H1 (cell line): ENCODE measurements at regions not wholly inside any gene's neighbourhood (a gene's known extent, or its start where the extent isn't known, plus 50 kb on each side); places are given as distances from the start of the nearest gene placed in this dataset.

Source experiments
- CTCF ChIA-PET: fragments of 300-600 bp; sonication (Branson Sonifier 250); formaldehyde crosslinking; loops from one replicate; lab custom pipeline; 2021; ENCODE audit not compliant: partially characterized antibody; lab: Charles Lee
- POLR2A ChIA-PET: fragments of 300-600 bp; sonication (Branson Sonifier 250); formaldehyde crosslinking; loops from one replicate; lab custom pipeline; 2021; ENCODE audit warnings: inconsistent platforms; ENCODE audit not compliant: partially characterized antibody; lab: Charles Lee
- DNase-seq, 2 experiments: peaks; one replicate each; pipeline versions ENCODE4 v3.0.0 to v3.0.0-alpha.2; 2010 to 2022; ENCODE audit warnings: low spot score in 2 of 2, low read depth in 1 of 2, mixed read lengths in 1 of 2
- FAIRE-seq: peaks from 2 replicates; lab custom pipeline; 2011; peaks lifted over from hg19 to GRCh38; lab: Jason Lieb, UNC
- H2AFZ ChIP-seq: 2 replicates; pipeline ENCODE4 v1.8.1; 2012; ENCODE audit warnings: low read length, inconsistent platforms
- H2AK5ac ChIP-seq: 2 replicates; pipeline ENCODE4 v1.6.1; 2013; ENCODE audit warnings: low read depth, low read length
- H2BK120ac ChIP-seq: replicated peaks from 2 replicates; pipeline ENCODE3; 2013; ENCODE audit warnings: low read depth, low read length, inconsistent platforms
- H2BK12ac ChIP-seq: 2 replicates; pipeline ENCODE4 v1.6.1; 2013; ENCODE audit warnings: low read depth, low read length
- H2BK15ac ChIP-seq: 2 replicates; pipeline ENCODE4 v1.6.1; 2013; ENCODE audit warnings: low read length
- H2BK20ac ChIP-seq: 2 replicates; pipeline ENCODE4 v1.6.1; 2013; ENCODE audit warnings: low read length
- H2BK5ac ChIP-seq: 2 replicates; pipeline ENCODE4 v1.6.1; 2013; ENCODE audit warnings: low read depth, low read length
- H3K14ac ChIP-seq: 2 replicates; pipeline ENCODE4 v1.6.1; 2013; ENCODE audit warnings: inconsistent platforms; ENCODE audit not compliant: insufficient read length
- H3K18ac ChIP-seq: 2 replicates; pipeline ENCODE4 v1.6.1; 2013; ENCODE audit warnings: low read length; ENCODE audit errors: extremely low read depth
- H3K23ac ChIP-seq: 2 replicates; pipeline ENCODE4 v1.6.1; 2013; ENCODE audit warnings: inconsistent platforms; ENCODE audit not compliant: insufficient read length
- H3K23me2 ChIP-seq: 2 replicates; pipeline ENCODE4 v1.6.1; 2013; ENCODE audit warnings: low read depth, low read length
- H3K27ac ChIP-seq: 2 replicates; pipeline ENCODE4 v1.6.1; 2011; ENCODE audit warnings: low read depth, low read length, inconsistent platforms
- H3K27me3 ChIP-seq, 4 experiments: replicated peaks in 1 of 4; 1 replicate in 1 of 4; 2 replicates in 3 of 4; pipeline versions ENCODE4 v1.6.1 to v1.8.1; 2011 to 2013; ENCODE audit warnings: low read length in 3 of 4, mild to moderate bottlenecking in 3 of 4, inconsistent platforms in 2 of 4, mixed read lengths in 2 of 4, moderate library complexity in 1 of 4; ENCODE audit not compliant: control insufficient read depth in 3 of 4, insufficient read depth in 3 of 4; ENCODE audit errors: extremely low read depth in 1 of 4
- H3K36me3 ChIP-seq, 4 experiments: 2 replicates each; pipeline versions ENCODE4 v1.6.1 to v1.8.1; 2011 to 2013; ENCODE audit warnings: mild to moderate bottlenecking in 4 of 4, low read length in 3 of 4, moderate library complexity in 2 of 4, control low read depth in 1 of 4, inconsistent platforms in 1 of 4; ENCODE audit not compliant: insufficient read depth in 4 of 4, control insufficient read depth in 2 of 4
- H3K4ac ChIP-seq: replicated peaks from 2 replicates; pipeline ENCODE3; 2013; ENCODE audit warnings: low read length, low read depth, mixed read lengths, inconsistent platforms; ENCODE audit not compliant: insufficient read length
- H3K4me1 ChIP-seq, 4 experiments: replicated peaks in 1 of 4; 1 replicate in 1 of 4; 2 replicates in 3 of 4; pipeline versions ENCODE4 v1.6.1 to v1.8.1; 2011 to 2013; ENCODE audit warnings: low read length in 3 of 4, inconsistent platforms in 2 of 4, mixed read lengths in 1 of 4; ENCODE audit not compliant: insufficient read depth in 4 of 4, control insufficient read depth in 3 of 4
- H3K4me2 ChIP-seq, 2 experiments: 2 replicates each; pipeline versions ENCODE4 v1.6.1 to v1.8.1; 2011 to 2013; ENCODE audit warnings: low read depth in 2 of 2, low read length in 2 of 2, control low read depth in 1 of 2, inconsistent platforms in 1 of 2, mild to moderate bottlenecking in 1 of 2; ENCODE audit not compliant: insufficient read depth in 1 of 2
- H3K4me3 ChIP-seq, 4 experiments: fragments of 200-600, 300-600 bp in 1 of 4; sonication (generic), shearing (Covaris generic), sonication (Bioruptor Twin) in 1 of 4; 2 replicates each; pipeline versions ENCODE4 v1.5.1 to v1.8.1; 2011 to 2016; ENCODE audit warnings: low read length in 4 of 4, low read depth in 3 of 4, control low read depth in 2 of 4, inconsistent platforms in 2 of 4, mild to moderate bottlenecking in 2 of 4, mixed read lengths in 1 of 4, moderate library complexity in 1 of 4; ENCODE audit not compliant: insufficient read depth in 2 of 4; ENCODE audit errors: extremely low read depth in 1 of 4
- H3K56ac ChIP-seq: replicated peaks from 2 replicates; pipeline ENCODE3; 2013; ENCODE audit warnings: low read depth, mild to moderate bottlenecking, mixed read lengths, low read length, inconsistent platforms; ENCODE audit not compliant: insufficient read length
- H3K79me1 ChIP-seq: 2 replicates; pipeline ENCODE4 v1.6.1; 2013; ENCODE audit warnings: low read depth, low read length, control low read depth
- H3K79me2 ChIP-seq, 2 experiments: 2 replicates each; pipeline versions ENCODE4 v1.6.1 to v1.8.1; 2012 to 2013; ENCODE audit warnings: low read length in 2 of 2, mild to moderate bottlenecking in 2 of 2, inconsistent platforms in 1 of 2; ENCODE audit not compliant: insufficient read depth in 2 of 2, control insufficient read depth in 1 of 2
- H3K9ac ChIP-seq, 4 experiments: replicated peaks in 1 of 4; 1 replicate in 1 of 4; 2 replicates in 3 of 4; pipeline versions ENCODE4 v1.6.1 to v1.8.1; 2011 to 2013; ENCODE audit warnings: low read depth in 3 of 4, low read length in 3 of 4, control low read depth in 2 of 4, mild to moderate bottlenecking in 2 of 4, moderate library complexity in 2 of 4, inconsistent platforms in 1 of 4; ENCODE audit errors: extremely low read depth in 1 of 4
- H3K9me3 ChIP-seq, 2 experiments: 2 replicates each; pipeline versions ENCODE4 v1.6.1 to v1.8.1; 2012 to 2013; ENCODE audit warnings: mild to moderate bottlenecking in 2 of 2, moderate library complexity in 2 of 2, control low read depth in 1 of 2, inconsistent platforms in 1 of 2, low read depth in 1 of 2, low read length in 1 of 2, mixed read lengths in 1 of 2; ENCODE audit not compliant: insufficient read depth in 2 of 2
- H4K20me1 ChIP-seq, 2 experiments: replicated peaks in 1 of 2; 2 replicates each; pipeline versions ENCODE3 to v1.8.1; 2011 to 2013; ENCODE audit warnings: inconsistent platforms in 2 of 2, low read length in 2 of 2, mild to moderate bottlenecking in 1 of 2; ENCODE audit not compliant: insufficient read depth in 2 of 2, control insufficient read depth in 1 of 2
- H4K5ac ChIP-seq: 2 replicates; pipeline ENCODE4 v1.6.1; 2013; ENCODE audit warnings: low read length, low read depth, mixed read lengths, inconsistent platforms; ENCODE audit not compliant: insufficient read length
- H4K8ac ChIP-seq: 2 replicates; pipeline ENCODE4 v1.8.0; 2013; ENCODE audit warnings: mild to moderate bottlenecking, moderate library complexity, low read length, inconsistent platforms; ENCODE audit not compliant: insufficient read depth; ENCODE audit errors: extremely low read depth
- H4K91ac ChIP-seq: replicated peaks from 2 replicates; pipeline ENCODE3; 2013; ENCODE audit warnings: low read length, mixed read lengths, inconsistent platforms; ENCODE audit not compliant: insufficient read length
- BACH1 ChIP-seq: IDR thresholded peaks from 2 replicates; pipeline ENCODE4 v1.6.1; 2012; ENCODE audit warnings: low read length, improper control_type of control experiment
- BCL11A ChIP-seq, 2 experiments: IDR thresholded peaks; one replicate each; pipeline ENCODE4 v1.6.1; 2011; ENCODE audit warnings: low read depth in 2 of 2, low read length in 2 of 2, mild to moderate bottlenecking in 2 of 2
- CBX8 ChIP-seq: fragments of 300-800, 300-1000 bp; sonication (generic); IDR thresholded peaks from 2 replicates; pipeline ENCODE4 v1.7.1; 2016; ENCODE audit warnings: low read depth, low read length, borderline replicate concordance
- CEBPB ChIP-seq: IDR thresholded peaks from 2 replicates; pipeline ENCODE4 v1.6.1; 2012; ENCODE audit warnings: low read depth, low read length
- EP300 ChIP-seq, 2 experiments: IDR thresholded peaks; 1 replicate in 1 of 2; 2 replicates in 1 of 2; pipeline ENCODE4 v1.6.1; 2011 to 2012; ENCODE audit warnings: low read depth in 2 of 2, low read length in 2 of 2, mild to moderate bottlenecking in 2 of 2, borderline replicate concordance in 1 of 2, inconsistent platforms in 1 of 2, moderate library complexity in 1 of 2
- MAFK ChIP-seq: IDR thresholded peaks from 2 replicates; pipeline ENCODE4 v1.6.1; 2012; ENCODE audit warnings: low read depth, mild to moderate bottlenecking, improper control_type of control experiment, low read length
- NANOG ChIP-seq: IDR thresholded peaks from 2 replicates; pipeline ENCODE4 v1.6.1; 2011; ENCODE audit warnings: low read length, low read depth, mild to moderate bottlenecking, inconsistent platforms; ENCODE audit not compliant: insufficient read depth, poor library complexity, severe bottlenecking
- RAD21 ChIP-seq, 2 experiments: IDR thresholded peaks in 1 of 2; conservative IDR thresholded peaks in 1 of 2; 2 replicates each; pipeline ENCODE4 v1.6.1; 2011; ENCODE audit warnings: low read depth in 2 of 2, low read length in 2 of 2, improper control_type of control experiment in 1 of 2, inconsistent platforms in 1 of 2, mild to moderate bottlenecking in 1 of 2, moderate library complexity in 1 of 2
- RXRA ChIP-seq: IDR thresholded peaks from 2 replicates; pipeline ENCODE4 v1.6.1; 2011; ENCODE audit warnings: low read depth, mild to moderate bottlenecking, low read length, moderate library complexity; ENCODE audit not compliant: insufficient read depth
- WGBS, 2 experiments: shearing (Covaris generic) in 1 of 2; methylation state at CpG; one replicate each; pipeline versions ENCODE4 v1.1.6 to v1.1.7; 2013 to 2015; ENCODE audit warnings: low lambda C conversion rate in 2 of 2, mixed read lengths in 2 of 2, inconsistent platforms in 1 of 2, low coverage in 1 of 2, missing lambda C conversion rate in 1 of 2; ENCODE audit not compliant: insufficient replicate concordance in 2 of 2, insufficient coverage in 1 of 2, insufficient read length in 1 of 2; ENCODE audit errors: extremely low coverage in 1 of 2, missing lambda C conversion rate in 1 of 2; 5-methylcytosine and 5-hydroxymethylcytosine counted together
- TF ChIP-seq, protein P1 (sequence below), 3 experiments: IDR thresholded peaks; 1 replicate in 2 of 3; 2 replicates in 1 of 3; pipeline versions ENCODE4 v1.5.1 to v1.6.1; 2011; ENCODE audit warnings: low read length in 3 of 3, mild to moderate bottlenecking in 3 of 3, inconsistent platforms in 2 of 3, low read depth in 1 of 3, moderate library complexity in 1 of 3; ENCODE audit not compliant: insufficient read depth in 1 of 3; ENCODE audit errors: control extremely low read depth in 1 of 3

DNA sequence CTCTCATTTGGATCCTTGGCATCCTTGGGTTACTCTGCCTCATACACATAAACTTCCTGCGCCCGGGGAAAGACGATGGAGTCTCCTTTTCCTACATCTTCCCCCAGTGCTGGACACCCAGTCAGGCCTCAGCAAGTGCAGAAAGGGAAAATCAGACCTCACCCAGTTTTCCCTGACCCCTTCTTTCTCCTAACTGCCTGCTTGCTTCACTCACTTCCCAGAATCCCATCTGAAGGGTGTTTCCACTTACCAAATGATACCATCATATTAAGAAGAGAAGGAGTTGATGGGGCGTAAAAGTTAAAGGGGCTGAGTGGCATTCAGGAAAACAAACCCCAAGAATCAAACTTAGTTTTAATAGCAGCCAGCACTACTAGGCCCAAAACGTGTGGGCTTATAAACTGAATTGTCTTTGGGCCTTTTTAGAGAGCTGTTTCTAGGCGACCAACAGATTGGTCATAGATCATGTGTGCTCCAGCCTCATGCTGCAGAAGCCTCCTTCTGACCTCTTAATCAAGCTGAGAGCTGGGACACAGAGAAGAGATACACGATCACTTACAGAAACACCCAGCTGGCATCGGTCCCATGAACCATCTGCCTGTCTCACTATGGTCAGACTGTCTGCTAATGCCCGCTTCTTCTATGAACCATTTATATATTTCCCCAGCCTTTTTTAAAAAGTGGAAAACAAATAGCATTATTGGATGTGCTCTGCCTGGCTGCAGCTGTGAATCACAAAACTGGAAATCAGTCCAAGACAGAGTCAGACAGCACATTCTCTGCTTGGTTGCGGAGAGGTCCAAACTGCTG, 165.7 kb upstream of the SLC14A2 start:
- Histone ChIP-seq H3K56ac (no peak overlapping the region), H3K27me3 (no peaks in the 10 kb centered on the region), H3K14ac (no peak overlapping the region), H3K36me3 (no peaks in the 10 kb centered on the region), H3K9ac (no peak overlapping the region), H3K4me2 (no peak overlapping the region), H3K79me1 (no peaks in the 10 kb centered on the region), H2AK5ac (no peak overlapping the region), H3K23ac (no peak overlapping the region), H2BK12ac (no peak overlapping the region), H2AFZ (no peak overlapping the region), H2BK20ac (no peak overlapping the region), H3K23me2 (no peaks in the 10 kb centered on the region), H2BK5ac (no peak overlapping the region), H4K91ac (no peak overlapping the region), H3K4ac (no peak overlapping the region), H4K20me1 (no peaks in the 10 kb centered on the region), H2BK120ac (no peak overlapping the region), H2BK15ac (no peak overlapping the region), H4K8ac (no peak overlapping the region), H3K79me2 (no peaks in the 10 kb centered on the region), H3K4me3 (no peak overlapping the region), H3K18ac (no peak overlapping the region), H3K27ac (no peak overlapping the region), H4K5ac (no peak overlapping the region), H3K9me3 (no peaks in the 10 kb centered on the region), H3K4me1 (no peaks in the 10 kb centered on the region)
- WGBS, 2 experiments = 75% methylated on average over 10 of the region's 10 CpGs; no CpG with 5 or more reads in 1 of the 2 experiments
- POLR2A ChIA-PET = no interaction called here
- CTCF ChIA-PET = no interaction called here
- DNase-seq (no peak), FAIRE-seq (no peak)
- TF ChIP-seq MAFK (no peak), RXRA (no peak), EP300 (IDR thresholded peaks at IDR 0.05; ENCODE audit: borderline replicate concordance in 1 of 2, low read depth in 2 of 2, low read length in 2 of 2) (no peak), BCL11A (IDR thresholded peaks at IDR 0.05; ENCODE audit: low read depth in 2 of 2, low read length in 2 of 2) (no peak), CEBPB (no peak), RAD21 (IDR thresholded peaks at IDR 0.05 in 1 of 2, conservative IDR thresholded peaks at IDR 0.05 in 1 of 2; ENCODE audit: low read depth in 2 of 2, low read length in 2 of 2) (no peak), BACH1 (no peak), CBX8 (no peak), NANOG (no peak)
- TF ChIP-seq, protein P1, sequence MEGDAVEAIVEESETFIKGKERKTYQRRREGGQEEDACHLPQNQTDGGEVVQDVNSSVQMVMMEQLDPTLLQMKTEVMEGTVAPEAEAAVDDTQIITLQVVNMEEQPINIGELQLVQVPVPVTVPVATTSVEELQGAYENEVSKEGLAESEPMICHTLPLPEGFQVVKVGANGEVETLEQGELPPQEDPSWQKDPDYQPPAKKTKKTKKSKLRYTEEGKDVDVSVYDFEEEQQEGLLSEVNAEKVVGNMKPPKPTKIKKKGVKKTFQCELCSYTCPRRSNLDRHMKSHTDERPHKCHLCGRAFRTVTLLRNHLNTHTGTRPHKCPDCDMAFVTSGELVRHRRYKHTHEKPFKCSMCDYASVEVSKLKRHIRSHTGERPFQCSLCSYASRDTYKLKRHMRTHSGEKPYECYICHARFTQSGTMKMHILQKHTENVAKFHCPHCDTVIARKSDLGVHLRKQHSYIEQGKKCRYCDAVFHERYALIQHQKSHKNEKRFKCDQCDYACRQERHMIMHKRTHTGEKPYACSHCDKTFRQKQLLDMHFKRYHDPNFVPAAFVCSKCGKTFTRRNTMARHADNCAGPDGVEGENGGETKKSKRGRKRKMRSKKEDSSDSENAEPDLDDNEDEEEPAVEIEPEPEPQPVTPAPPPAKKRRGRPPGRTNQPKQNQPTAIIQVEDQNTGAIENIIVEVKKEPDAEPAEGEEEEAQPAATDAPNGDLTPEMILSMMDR (IDR thresholded peaks at IDR 0.05; ENCODE audit: control extremely low read depth in 1 of 3, insufficient read depth in 1 of 3, low read depth in 1 of 3, low read length in 3 of 3) = no peak
